H4 (cell line): ENCODE measurements at regions not wholly inside any gene's neighbourhood (a gene's known extent, or its start where the extent isn't known, plus 50 kb on each side); places are given as distances from the start of the nearest gene placed in this dataset.

Experiments
- DNase-seq: peaks from one replicate; pipeline ENCODE4 v3.0.0-alpha.2; 2015; ENCODE audit warnings: low spot score

GRCh38 chr11:109745996-109746625 lies 324.1 kb downstream of the C11orf87 start:
- DNase-seq = no peak

- no peak for DNase-seq
Observed at GRCh38 chr11:109747839-109748238, 325.8 kb downstream of the C11orf87 start.

- no peak for DNase-seq
Observed at GRCh38 chr11:109749476-109749875, 327.5 kb downstream of the C11orf87 start.

- no peak for DNase-seq
Observed at GRCh38 chr11:109750964-109751363, 329.0 kb downstream of the C11orf87 start.

GRCh38 chr11:109752212-109752825 lies 330.3 kb downstream of the C11orf87 start:
- DNase-seq = no peak

- DNase-seq = no peak
Observed at GRCh38 chr11:109756521-109756920, 334.5 kb downstream of the C11orf87 start.

- DNase-seq = no peak
Observed at GRCh38 chr11:109756951-109757350, 335.0 kb downstream of the C11orf87 start.

GRCh38 chr11:109762546-109762945 lies 330.6 kb upstream of the ZC3H12C start:
- no peak for DNase-seq

GRCh38 chr11:109765709-109766311 lies 327.4 kb upstream of the ZC3H12C start:
- DNase-seq = no peak

- no peak for DNase-seq
Observed at GRCh38 chr11:109769858-109770257, 323.3 kb upstream of the ZC3H12C start.

GRCh38 chr11:109770323-109770722 lies 322.9 kb upstream of the ZC3H12C start:
- no peak for DNase-seq

- no peak for DNase-seq
Observed at GRCh38 chr11:109772892-109773291, 320.3 kb upstream of the ZC3H12C start.

GRCh38 chr11:109775686-109776085 lies 317.5 kb upstream of the ZC3H12C start:
- no peak for DNase-seq

- DNase-seq = no peak
Observed at GRCh38 chr11:109783014-109783413, 310.2 kb upstream of the ZC3H12C start.

GRCh38 chr11:109783840-109784239 lies 309.4 kb upstream of the ZC3H12C start:
- DNase-seq = no peak

GRCh38 chr11:109784536-109784935 lies 308.7 kb upstream of the ZC3H12C start:
- no peak for DNase-seq

GRCh38 chr11:109785198-109785597 lies 308.0 kb upstream of the ZC3H12C start:
- no peak for DNase-seq

GRCh38 chr11:109785714-109786113 lies 307.5 kb upstream of the ZC3H12C start:
- DNase-seq = no peak

GRCh38 chr11:109788948-109789490 lies 304.2 kb upstream of the ZC3H12C start:
- no peak for DNase-seq

GRCh38 chr11:109789901-109790300 lies 303.3 kb upstream of the ZC3H12C start:
- no peak for DNase-seq

- DNase-seq = no peak
Observed at GRCh38 chr11:109791337-109791736, 301.9 kb upstream of the ZC3H12C start.

GRCh38 chr11:109794501-109794900 lies 298.7 kb upstream of the ZC3H12C start:
- DNase-seq = no peak

- no peak for DNase-seq
Observed at GRCh38 chr11:109795234-109795633, 298.0 kb upstream of the ZC3H12C start.
